Neural progenitor cell (in vitro differentiated cells): ENCODE measurements at regions not wholly inside any gene's neighbourhood (a gene's known extent, or its start where the extent isn't known, plus 50 kb on each side); places are given as distances from the start of the nearest gene placed in this dataset.

Experiments
- EZH2 ChIP-seq: fragments of 200-600 bp; sonication (generic); IDR thresholded peaks from 2 replicates; pipeline ENCODE4 v1.6.1; 2017; ENCODE audit warnings: antibody characterized with exemption, mild to moderate bottlenecking, moderate library complexity
- EZH2phosphoT487 ChIP-seq: fragments of 200-600 bp; sonication (generic); IDR thresholded peaks from 2 replicates; pipeline ENCODE4 v1.6.1; 2017; ENCODE audit warnings: antibody characterized with exemption
- TF ChIP-seq, protein P1 (sequence below): fragments of 200-600 bp; sonication (generic); IDR thresholded peaks from 2 replicates; pipeline ENCODE4 v1.5.1; 2017; ENCODE audit warnings: antibody characterized with exemption, mild to moderate bottlenecking

DNA sequence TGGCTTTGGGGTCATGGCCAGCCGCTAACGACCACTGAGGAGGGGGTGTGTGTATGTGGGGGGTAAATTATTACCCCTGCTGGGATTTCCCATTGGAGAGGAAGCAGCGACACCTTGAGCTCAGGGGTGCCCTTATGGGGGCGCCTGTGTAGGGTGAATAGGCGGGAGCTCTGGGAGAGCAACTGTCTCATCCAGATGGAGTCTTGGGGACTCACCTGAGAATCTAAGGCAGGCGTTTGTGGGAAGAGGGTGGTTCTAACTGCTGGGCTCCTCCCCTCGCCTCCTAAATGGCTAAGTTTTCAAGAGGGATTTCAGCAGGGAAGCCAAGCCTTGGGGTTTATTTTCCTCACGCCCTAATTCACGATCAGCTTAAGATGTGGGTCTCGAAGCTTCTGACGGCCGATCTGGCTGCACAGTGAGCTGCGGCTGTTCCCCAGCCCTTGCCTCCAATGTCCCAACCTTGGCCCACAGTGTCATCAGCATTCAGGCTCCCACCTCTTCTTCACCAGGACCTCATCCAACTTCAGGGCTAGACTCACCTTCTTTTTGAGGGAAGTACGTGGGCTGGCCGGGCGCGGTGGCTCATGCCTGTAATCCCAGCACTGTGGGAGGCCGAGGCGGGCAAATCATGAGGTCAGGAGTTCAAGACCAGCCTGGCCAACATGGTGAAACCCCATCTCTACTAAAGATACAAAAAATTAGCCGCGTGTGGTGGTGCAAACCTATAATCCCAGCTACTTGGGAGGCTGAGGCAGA is 136.9 kb upstream of the EEF2KMT start:
- TF ChIP-seq, protein P1, sequence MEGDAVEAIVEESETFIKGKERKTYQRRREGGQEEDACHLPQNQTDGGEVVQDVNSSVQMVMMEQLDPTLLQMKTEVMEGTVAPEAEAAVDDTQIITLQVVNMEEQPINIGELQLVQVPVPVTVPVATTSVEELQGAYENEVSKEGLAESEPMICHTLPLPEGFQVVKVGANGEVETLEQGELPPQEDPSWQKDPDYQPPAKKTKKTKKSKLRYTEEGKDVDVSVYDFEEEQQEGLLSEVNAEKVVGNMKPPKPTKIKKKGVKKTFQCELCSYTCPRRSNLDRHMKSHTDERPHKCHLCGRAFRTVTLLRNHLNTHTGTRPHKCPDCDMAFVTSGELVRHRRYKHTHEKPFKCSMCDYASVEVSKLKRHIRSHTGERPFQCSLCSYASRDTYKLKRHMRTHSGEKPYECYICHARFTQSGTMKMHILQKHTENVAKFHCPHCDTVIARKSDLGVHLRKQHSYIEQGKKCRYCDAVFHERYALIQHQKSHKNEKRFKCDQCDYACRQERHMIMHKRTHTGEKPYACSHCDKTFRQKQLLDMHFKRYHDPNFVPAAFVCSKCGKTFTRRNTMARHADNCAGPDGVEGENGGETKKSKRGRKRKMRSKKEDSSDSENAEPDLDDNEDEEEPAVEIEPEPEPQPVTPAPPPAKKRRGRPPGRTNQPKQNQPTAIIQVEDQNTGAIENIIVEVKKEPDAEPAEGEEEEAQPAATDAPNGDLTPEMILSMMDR = no peak
- TF ChIP-seq EZH2phosphoT487 = no peak
- no peak for TF ChIP-seq EZH2
